ENCODE measurements at regions not wholly inside any gene's neighbourhood (a gene's known extent, or its start where the extent isn't known, plus 50 kb on each side); places are given as distances from the start of the nearest gene placed in this dataset.
"Not testable (repeated sequence)": the region's sequence is repeated elsewhere in the genome, so short reads cannot be mapped to it uniquely, and the experiment has no call there.

GRCh38 chr6:145258122-145258521 lies 477.2 kb downstream of the EPM2A start:
- DNase-seq: no peak

GRCh38 chr6:145260484-145261175 lies 474.7 kb downstream of the EPM2A start:
- DNase-seq: no peak

- no peak for DNase-seq
Observed at GRCh38 chr6:145261758-145262157, 473.6 kb downstream of the EPM2A start.

GRCh38 chr6:145262771-145263170 lies 472.5 kb downstream of the EPM2A start:
- DNase-seq: no peak

GRCh38 chr6:145263778-145264211 lies 471.5 kb downstream of the EPM2A start:
- no peak for DNase-seq

- no peak for DNase-seq
Observed at GRCh38 chr6:145266432-145267075, 468.8 kb downstream of the EPM2A start.

- DNase-seq: no peak
Observed at GRCh38 chr6:145267076-145267867, 468.0 kb downstream of the EPM2A start.

- no peak for DNase-seq
Observed at GRCh38 chr6:145270464-145270863, 464.9 kb downstream of the EPM2A start.

GRCh38 chr6:145271040-145271439 lies 464.3 kb downstream of the EPM2A start:
- no peak for DNase-seq

- DNase-seq: no peak
Observed at GRCh38 chr6:145271577-145271976, 463.7 kb downstream of the EPM2A start.

- DNase-seq: no peak
Observed at GRCh38 chr6:145272246-145272645, 463.1 kb downstream of the EPM2A start.

GRCh38 chr6:145273136-145273535 lies 462.2 kb downstream of the EPM2A start:
- no peak for DNase-seq

GRCh38 chr6:145274083-145274482 lies 461.2 kb downstream of the EPM2A start:
- DNase-seq: no peak

GRCh38 chr6:145275019-145275418 lies 460.3 kb downstream of the EPM2A start:
- DNase-seq: no peak

- no peak for DNase-seq
Observed at GRCh38 chr6:145275787-145276186, 459.5 kb downstream of the EPM2A start.

- no peak for DNase-seq
Observed at GRCh38 chr6:145276756-145277155, 458.6 kb downstream of the EPM2A start.

- no peak for DNase-seq
Observed at GRCh38 chr6:145277358-145278086, 457.8 kb downstream of the EPM2A start.

GRCh38 chr6:145278163-145278807 lies 457.0 kb downstream of the EPM2A start:
- no peak for DNase-seq

GRCh38 chr6:145279551-145279950 lies 455.8 kb downstream of the EPM2A start:
- no peak for DNase-seq

- no peak for DNase-seq
Observed at GRCh38 chr6:145279993-145280392, 455.3 kb downstream of the EPM2A start.

GRCh38 chr6:145283209-145283608 lies 452.1 kb downstream of the EPM2A start:
- not testable (repeated sequence) for DNase-seq

GRCh38 chr6:145283856-145284255 lies 451.5 kb downstream of the EPM2A start:
- no peak for DNase-seq
